K562 (cell line): ENCODE measurements at regions not wholly inside any gene's neighbourhood (a gene's known extent, or its start where the extent isn't known, plus 50 kb on each side); places are given as distances from the start of the nearest gene placed in this dataset.

ENCODE experiments used
- ATAC-seq: fragments of 200-7000 bp; cut with Tn5 transposase; 3 replicates; pipeline ENCODE4 v1.9.1; 2020; ENCODE audit warnings: moderate library complexity
- BruUV-seq: library from RNA; stranded (reverse); fragments of 400-500 nt; replicated peaks from 2 replicates; lab custom pipeline; 2021; lab: Mats Ljungman, UMichigan
- CTCF ChIA-PET: fragments of 300-600 bp; formaldehyde crosslinking; extraction: SDS; loops from one replicate; lab custom pipeline; 2021; ENCODE audit warnings: low intra/inter-chr PET ratio; lab: Yijun Ruan, JAX
- POLR2A ChIA-PET: fragments of 300-600, 350-650 bp; sonication (Branson Sonifier 250); formaldehyde crosslinking; extraction: SDS; loops from one replicate; lab custom pipeline; 2021; ENCODE audit warnings: antibody characterized with exemption, inconsistent platforms; lab: Yijun Ruan, JAX
- DNase-seq, 4 experiments: peaks; one replicate each; pipeline versions ENCODE4 v3.0.0 to v3.0.0-alpha.2; 2011 to 2018; ENCODE audit warnings: low spot score in 3 of 4, mixed read lengths in 3 of 4; ENCODE audit errors: extremely low read depth in 1 of 4
- FAIRE-seq: peaks from 2 replicates; lab custom pipeline; 2011; peaks lifted over from hg19 to GRCh38; lab: Jason Lieb, UNC
- H2AFZ ChIP-seq: 2 replicates; pipeline ENCODE4 v1.6.0; 2011; ENCODE audit warnings: low read depth, low read length, control low read depth, inconsistent platforms
- H3K27ac ChIP-seq: fragments of 200-600 bp; 3 replicates; pipeline ENCODE4 v1.8.0; 2011; ENCODE audit warnings: low read depth, mild to moderate bottlenecking, control low read depth, inconsistent platforms, low read length, moderate library complexity, mixed read lengths; ENCODE audit errors: extremely low read depth
- H3K27me3 ChIP-seq, 2 experiments: fragments of 300-600 bp in 1 of 2; 2 replicates in 1 of 2; 3 replicates in 1 of 2; pipeline versions ENCODE4 v1.6.0 to v1.8.0; 2011; ENCODE audit warnings: inconsistent platforms in 2 of 2, low read length in 2 of 2, mild to moderate bottlenecking in 1 of 2, mixed read lengths in 1 of 2, moderate library complexity in 1 of 2; ENCODE audit not compliant: control insufficient read depth in 2 of 2, insufficient read depth in 2 of 2
- H3K36me3 ChIP-seq: fragments of 300-600 bp; 3 replicates; pipeline ENCODE4 v1.8.0; 2011; ENCODE audit warnings: mild to moderate bottlenecking, low read length, inconsistent platforms; ENCODE audit not compliant: control insufficient read depth, insufficient read depth
- H3K4me1 ChIP-seq, 2 experiments: fragments of 200-600 bp in 1 of 2; replicated peaks in 1 of 2; 2 replicates in 1 of 2; 3 replicates in 1 of 2; pipeline versions ENCODE4 v1.5.1 to v1.8.0; 2011; ENCODE audit warnings: inconsistent platforms in 2 of 2, low read length in 2 of 2, mild to moderate bottlenecking in 1 of 2, mixed read lengths in 1 of 2, moderate library complexity in 1 of 2; ENCODE audit not compliant: control insufficient read depth in 2 of 2, insufficient read depth in 2 of 2
- H3K4me2 ChIP-seq: 2 replicates; pipeline ENCODE4 v1.6.1; 2011; ENCODE audit warnings: low read length, control low read depth, inconsistent platforms, mixed read lengths; ENCODE audit not compliant: insufficient read depth
- H3K4me3 ChIP-seq: fragments of 200-600 bp; sonication (generic), shearing (Covaris generic); 2 replicates; pipeline ENCODE4 v1.5.1; 2016; ENCODE audit warnings: control low read depth, inconsistent platforms
- H3K79me2 ChIP-seq: fragments of 200-600 bp; 3 replicates; pipeline ENCODE4 v1.8.0; 2011; ENCODE audit warnings: low read length, inconsistent platforms; ENCODE audit not compliant: control insufficient read depth, insufficient read depth
- H3K9ac ChIP-seq, 2 experiments: 2 replicates each; pipeline versions ENCODE4 v1.6.0 to v1.6.1; 2011; ENCODE audit warnings: low read depth in 2 of 2, low read length in 2 of 2, control low read depth in 1 of 2, inconsistent platforms in 1 of 2, mild to moderate bottlenecking in 1 of 2, mixed read lengths in 1 of 2; ENCODE audit not compliant: insufficient read depth in 1 of 2
- H3K9me1 ChIP-seq: one replicate; pipeline ENCODE4 v1.6.0; 2011; ENCODE audit warnings: inconsistent platforms, mild to moderate bottlenecking, low read length, moderate library complexity; ENCODE audit not compliant: control insufficient read depth, insufficient read depth
- H3K9me3 ChIP-seq: replicated peaks from 2 replicates; pipeline ENCODE4 v1.5.1; 2011; ENCODE audit warnings: low read depth, low read length, inconsistent platforms; ENCODE audit not compliant: control insufficient read depth, insufficient read depth
- H4K20me1 ChIP-seq: replicated peaks from 2 replicates; pipeline ENCODE4 v1.6.1; 2011; ENCODE audit warnings: low read length, inconsistent platforms, mixed read lengths; ENCODE audit not compliant: control insufficient read depth, insufficient read depth
- EHMT2 ChIP-seq: fragments of 450-650 bp; IDR thresholded peaks from 2 replicates; pipeline ENCODE4 v1.6.1; 2018; ENCODE audit warnings: antibody characterized with exemption
- RHOXF2B ChIP-seq: fragments of 250-450 bp; sonication (Bioruptor Pico); conservative IDR thresholded peaks from 2 replicates; pipeline ENCODE4 v1.5.1; 2021
- SAFB2 ChIP-seq: fragments of 200-400 bp; formaldehyde crosslinking; IDR thresholded peaks from 2 replicates; pipeline ENCODE4 v1.6.1; 2018; ENCODE audit warnings: borderline replicate concordance, low read length, low read depth, moderate library complexity; ENCODE audit not compliant: severe bottlenecking
- SAP30 ChIP-seq: fragments of 200-600 bp; sonication (generic); IDR thresholded peaks from 2 replicates; pipeline ENCODE4 v1.6.1; 2012; ENCODE audit warnings: borderline replicate concordance, low read depth, mild to moderate bottlenecking, moderate library complexity, low read length, control low read depth, inconsistent platforms; ENCODE audit not compliant: insufficient read depth, poor library complexity, severe bottlenecking
- SOX6 ChIP-seq: fragments of 450-650 bp; IDR thresholded peaks from 2 replicates; pipeline ENCODE4 v1.6.1; 2014; ENCODE audit warnings: mild to moderate bottlenecking
- ZBTB8A ChIP-seq: fragments of 450-650 bp; IDR thresholded peaks from 2 replicates; pipeline ENCODE4 v1.6.1; 2018; ENCODE audit warnings: mild to moderate bottlenecking, moderate library complexity; ENCODE audit not compliant: partially characterized antibody
- ZNF316 ChIP-seq: fragments of 450-650 bp; IDR thresholded peaks from 2 replicates; pipeline ENCODE4 v1.6.1; 2016
- WGBS: fragments of 100-300 bp; shearing (Covaris generic); methylation state at CpG from one replicate; pipeline ENCODE4 v1.1.6; 2016; ENCODE audit warnings: low coverage, mixed read lengths; ENCODE audit not compliant: insufficient coverage; ENCODE audit errors: missing lambda C conversion rate; 5-methylcytosine and 5-hydroxymethylcytosine counted together
- in situ Hi-C: fragments of 300-500 bp; cut with MboI; formaldehyde crosslinking; loops from 4 replicates; pipeline ENCODE4 v1.15.0; 2018; ENCODE audit warnings: inconsistent platforms, mixed read lengths
- intact Hi-C: fragments of 100-400 bp; cut with micrococcal nuclease; formaldehyde crosslinking; loops from 2 replicates; pipeline ENCODE4 v1.14.2; 2022
- TF ChIP-seq, protein P1 (sequence below): fragments of 450-650 bp; IDR thresholded peaks from 2 replicates; pipeline ENCODE4 v1.6.1; 2014; ENCODE audit warnings: low read depth, mild to moderate bottlenecking, moderate library complexity, borderline replicate concordance
- TF ChIP-seq, protein P2 (sequence below), 2 experiments: IDR thresholded peaks; 2 replicates each; pipeline ENCODE4 v1.6.1; 2011; ENCODE audit warnings: borderline replicate concordance in 1 of 2, control low read depth in 1 of 2, low read depth in 1 of 2, low read length in 1 of 2, mild to moderate bottlenecking in 1 of 2, mixed read lengths in 1 of 2, moderate library complexity in 1 of 2; ENCODE audit not compliant: insufficient read depth in 1 of 2, insufficient read length in 1 of 2, poor library complexity in 1 of 2, severe bottlenecking in 1 of 2; ENCODE audit errors: extremely low read depth in 1 of 2
- TF ChIP-seq, protein P3 (sequence below): fragments of 250-450 bp; sonication (Bioruptor Pico); IDR thresholded peaks from 2 replicates; pipeline ENCODE4 v1.4.0; 2020
- TF ChIP-seq, protein P4 (sequence below): sonication (generic); IDR thresholded peaks from 2 replicates; pipeline ENCODE4 v1.6.1; 2016

DNA sequence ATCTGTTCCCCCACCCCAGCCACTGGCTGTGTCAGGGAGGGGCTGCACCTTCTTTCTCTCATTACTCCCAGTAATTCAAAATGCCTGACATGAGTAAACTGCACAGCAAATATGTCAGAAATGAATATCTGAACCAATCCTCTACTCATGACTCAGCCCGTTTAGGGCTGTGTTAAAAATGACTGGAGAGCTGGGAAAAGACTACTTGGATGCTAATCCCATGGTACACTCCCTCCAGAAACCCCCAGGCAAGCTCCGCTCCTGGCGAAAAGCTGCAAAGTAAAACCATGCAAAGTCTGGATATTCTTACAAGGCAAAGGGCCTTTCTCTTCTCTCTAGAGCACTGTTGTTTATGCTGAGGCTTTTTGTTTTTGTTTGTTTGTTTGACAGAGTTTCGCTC is 448.1 kb upstream of the DYNLRB2 start:
- DNase-seq (no peak), ATAC-seq (no peak), FAIRE-seq (no peak)
- H3K9me1 ChIP-seq = no peaks in the 10 kb centered on the region
- no peaks in the 10 kb centered on the region for H3K27me3 ChIP-seq
- intact Hi-C loops = no loop called here
- TF ChIP-seq, protein P1, sequence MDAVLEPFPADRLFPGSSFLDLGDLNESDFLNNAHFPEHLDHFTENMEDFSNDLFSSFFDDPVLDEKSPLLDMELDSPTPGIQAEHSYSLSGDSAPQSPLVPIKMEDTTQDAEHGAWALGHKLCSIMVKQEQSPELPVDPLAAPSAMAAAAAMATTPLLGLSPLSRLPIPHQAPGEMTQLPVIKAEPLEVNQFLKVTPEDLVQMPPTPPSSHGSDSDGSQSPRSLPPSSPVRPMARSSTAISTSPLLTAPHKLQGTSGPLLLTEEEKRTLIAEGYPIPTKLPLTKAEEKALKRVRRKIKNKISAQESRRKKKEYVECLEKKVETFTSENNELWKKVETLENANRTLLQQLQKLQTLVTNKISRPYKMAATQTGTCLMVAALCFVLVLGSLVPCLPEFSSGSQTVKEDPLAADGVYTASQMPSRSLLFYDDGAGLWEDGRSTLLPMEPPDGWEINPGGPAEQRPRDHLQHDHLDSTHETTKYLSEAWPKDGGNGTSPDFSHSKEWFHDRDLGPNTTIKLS = no peak
- TF ChIP-seq RHOXF2B (no peak), EHMT2 (no peak), SOX6 (no peak), SAFB2 (no peak), ZNF316 (no peak), SAP30 (no peak), ZBTB8A (no peak)
- TF ChIP-seq, protein P2, sequence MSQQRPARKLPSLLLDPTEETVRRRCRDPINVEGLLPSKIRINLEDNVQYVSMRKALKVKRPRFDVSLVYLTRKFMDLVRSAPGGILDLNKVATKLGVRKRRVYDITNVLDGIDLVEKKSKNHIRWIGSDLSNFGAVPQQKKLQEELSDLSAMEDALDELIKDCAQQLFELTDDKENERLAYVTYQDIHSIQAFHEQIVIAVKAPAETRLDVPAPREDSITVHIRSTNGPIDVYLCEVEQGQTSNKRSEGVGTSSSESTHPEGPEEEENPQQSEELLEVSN (IDR thresholded peaks at IDR 0.05; ENCODE audit: borderline replicate concordance in 1 of 2, extremely low read depth in 1 of 2, insufficient read depth in 1 of 2, insufficient read length in 1 of 2, low read depth in 1 of 2, low read length in 1 of 2, poor library complexity in 1 of 2, severe bottlenecking in 1 of 2) = no peak
- TF ChIP-seq, protein P3, sequence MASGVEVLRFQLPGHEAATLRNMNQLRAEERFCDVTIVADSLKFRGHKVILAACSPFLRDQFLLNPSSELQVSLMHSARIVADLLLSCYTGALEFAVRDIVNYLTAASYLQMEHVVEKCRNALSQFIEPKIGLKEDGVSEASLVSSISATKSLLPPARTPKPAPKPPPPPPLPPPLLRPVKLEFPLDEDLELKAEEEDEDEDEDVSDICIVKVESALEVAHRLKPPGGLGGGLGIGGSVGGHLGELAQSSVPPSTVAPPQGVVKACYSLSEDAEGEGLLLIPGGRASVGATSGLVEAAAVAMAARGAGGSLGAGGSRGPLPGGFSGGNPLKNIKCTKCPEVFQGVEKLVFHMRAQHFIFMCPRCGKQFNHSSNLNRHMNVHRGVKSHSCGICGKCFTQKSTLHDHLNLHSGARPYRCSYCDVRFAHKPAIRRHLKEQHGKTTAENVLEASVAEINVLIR (CRISPR knock-in tag) = no peak
- TF ChIP-seq, protein P4, sequence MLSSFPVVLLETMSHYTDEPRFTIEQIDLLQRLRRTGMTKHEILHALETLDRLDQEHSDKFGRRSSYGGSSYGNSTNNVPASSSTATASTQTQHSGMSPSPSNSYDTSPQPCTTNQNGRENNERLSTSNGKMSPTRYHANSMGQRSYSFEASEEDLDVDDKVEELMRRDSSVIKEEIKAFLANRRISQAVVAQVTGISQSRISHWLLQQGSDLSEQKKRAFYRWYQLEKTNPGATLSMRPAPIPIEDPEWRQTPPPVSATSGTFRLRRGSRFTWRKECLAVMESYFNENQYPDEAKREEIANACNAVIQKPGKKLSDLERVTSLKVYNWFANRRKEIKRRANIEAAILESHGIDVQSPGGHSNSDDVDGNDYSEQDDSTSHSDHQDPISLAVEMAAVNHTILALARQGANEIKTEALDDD = no peak
- no peaks in the 10 kb centered on the region for H3K36me3 ChIP-seq
- no peak overlapping the region for H3K4me2 ChIP-seq
- BruUV-seq = no TSS peak
- H4K20me1 ChIP-seq = no peaks in the 10 kb centered on the region
- ChIA-PET POLR2A (interaction anchor here (1.0 kb wide), 1 partner anchor 485 kb away, joined by 3 read pairs; no protein-coding TSS in a partner anchor), CTCF (no interaction called here)
- H3K4me3 ChIP-seq = no peak overlapping the region
- no peak overlapping the region for H2AFZ ChIP-seq
- H3K27ac ChIP-seq = no peak overlapping the region
- in situ Hi-C loops = no loop called here
- H3K4me1 ChIP-seq = no peaks in the 10 kb centered on the region
- H3K9ac ChIP-seq = no peak overlapping the region
- H3K9me3 ChIP-seq = no peaks in the 10 kb centered on the region
- WGBS = 22% methylated on average over 4 of the region's 4 CpGs
- H3K79me2 ChIP-seq = no peaks in the 10 kb centered on the region
